HEK293 (cell line): ENCODE measurements at regions not wholly inside any gene's neighbourhood (a gene's known extent, or its start where the extent isn't known, plus 50 kb on each side); places are given as distances from the start of the nearest gene placed in this dataset.

Source experiments
- CTCF ChIP-seq: fragments of 450-650 bp; formaldehyde crosslinking; IDR thresholded peaks from 2 replicates; pipeline ENCODE4 v1.5.1; 2016; ENCODE audit warnings: missing biosample characterization, missing genetic modification characterization
- MZF1 ChIP-seq: fragments of 450-650 bp; formaldehyde crosslinking; IDR thresholded peaks from 2 replicates; pipeline ENCODE4 v1.5.1; 2017; ENCODE audit warnings: missing biosample characterization, missing genetic modification characterization, borderline replicate concordance
- REST ChIP-seq: fragments of 450-650 bp; formaldehyde crosslinking; IDR thresholded peaks from 2 replicates; pipeline ENCODE4 v1.5.1; 2016; ENCODE audit warnings: missing biosample characterization, missing genetic modification characterization
- SETDB1 ChIP-seq: IDR thresholded peaks from one replicate; pipeline ENCODE4 v1.6.1; 2017; ENCODE audit warnings: mild to moderate bottlenecking, low read length, moderate library complexity, mixed read lengths; ENCODE audit not compliant: insufficient read length
- ZBTB10 ChIP-seq: fragments of 450-650 bp; formaldehyde crosslinking; IDR thresholded peaks from 2 replicates; pipeline ENCODE4 v1.5.1; 2016; ENCODE audit warnings: missing biosample characterization, missing genetic modification characterization
- ZBTB21 ChIP-seq: fragments of 450-650 bp; formaldehyde crosslinking; IDR thresholded peaks from 2 replicates; pipeline ENCODE4 v1.5.1; 2017; ENCODE audit warnings: missing biosample characterization, missing genetic modification characterization
- ZNF140 ChIP-seq: fragments of 450-650 bp; formaldehyde crosslinking; IDR thresholded peaks from 2 replicates; pipeline ENCODE4 v1.5.1; 2016; ENCODE audit warnings: missing biosample characterization, missing genetic modification characterization
- ZNF248 ChIP-seq: fragments of 450-650 bp; formaldehyde crosslinking; IDR thresholded peaks from 2 replicates; pipeline ENCODE4 v1.5.1; 2017; ENCODE audit warnings: missing biosample characterization, missing genetic modification characterization
- ZNF311 ChIP-seq: fragments of 450-650 bp; formaldehyde crosslinking; IDR thresholded peaks from 2 replicates; pipeline ENCODE4 v1.5.1; 2017; ENCODE audit warnings: missing biosample characterization, missing genetic modification characterization, borderline replicate concordance
- ZNF514 ChIP-seq: fragments of 450-650 bp; formaldehyde crosslinking; IDR thresholded peaks from 2 replicates; pipeline ENCODE4 v1.5.1; 2016; ENCODE audit warnings: missing biosample characterization, missing genetic modification characterization
- ZNF530 ChIP-seq: fragments of 450-650 bp; formaldehyde crosslinking; IDR thresholded peaks from 2 replicates; pipeline ENCODE4 v1.5.1; 2016; ENCODE audit warnings: low read depth, missing biosample characterization, missing genetic modification characterization

- TF ChIP-seq ZBTB21 (tag by site-specific recombination) (no peak), CTCF (no peak), REST (tag by site-specific recombination) (no peak), ZNF311 (no peak), ZNF140 (tag by site-specific recombination) (no peak), ZNF530 (tag by site-specific recombination) (no peak), MZF1 (no peak), ZBTB10 (tag by site-specific recombination) (no peak), ZNF514 (tag by site-specific recombination) (no peak), ZNF248 (no peak), SETDB1 (no peak)
Measured at GRCh38 chr10:76645341-76645740, 992.3 kb downstream of the KCNMA1 start.
